ENCODE measurements at regions not wholly inside any gene's neighbourhood (a gene's known extent, or its start where the extent isn't known, plus 50 kb on each side); places are given as distances from the start of the nearest gene placed in this dataset.
A peak's percentile ranks its signal among the peaks of the same experiment; 100 is the strongest.

DNA sequence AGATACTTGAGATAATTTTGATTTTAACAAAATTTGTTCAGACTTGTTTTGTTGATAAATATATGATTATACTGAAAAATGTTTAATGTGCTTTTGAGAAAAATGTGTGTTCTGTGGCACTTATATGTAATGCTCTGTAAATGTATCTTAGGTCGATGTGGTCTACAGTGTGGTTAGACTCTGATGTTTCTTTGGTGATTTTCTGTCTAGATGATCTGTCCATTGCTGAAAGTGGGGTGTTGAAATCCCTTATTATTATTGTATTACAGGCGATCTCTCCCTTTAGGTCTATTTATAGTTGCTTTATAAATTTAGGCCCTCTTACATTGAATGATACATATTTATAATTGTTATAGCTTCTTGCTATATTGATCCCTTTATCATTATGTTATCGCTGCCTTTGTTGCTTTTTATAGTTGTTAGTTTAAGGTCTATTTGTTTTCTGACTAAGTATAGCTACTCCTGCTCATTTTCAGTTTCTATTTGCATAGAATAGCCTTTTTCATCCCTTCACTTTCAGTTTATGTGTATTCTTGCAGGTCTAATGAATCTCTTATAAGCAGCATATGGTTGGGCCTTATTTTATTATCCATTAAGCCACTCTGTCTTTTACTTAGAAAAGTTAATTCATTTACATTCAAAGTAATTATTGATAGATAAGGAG is 124.3 kb downstream of the MRPS30 start:
- TF ChIP-seq CEBPB (IDR thresholded peaks at IDR 0.05) (no peak), TEAD4 (IDR thresholded peaks at IDR 0.05) (no peak)
- TF ChIP-seq, protein P1, sequence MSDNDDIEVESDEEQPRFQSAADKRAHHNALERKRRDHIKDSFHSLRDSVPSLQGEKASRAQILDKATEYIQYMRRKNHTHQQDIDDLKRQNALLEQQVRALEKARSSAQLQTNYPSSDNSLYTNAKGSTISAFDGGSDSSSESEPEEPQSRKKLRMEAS (IDR thresholded peaks at IDR 0.05), result no peak
- TF ChIP-seq, protein P2, sequence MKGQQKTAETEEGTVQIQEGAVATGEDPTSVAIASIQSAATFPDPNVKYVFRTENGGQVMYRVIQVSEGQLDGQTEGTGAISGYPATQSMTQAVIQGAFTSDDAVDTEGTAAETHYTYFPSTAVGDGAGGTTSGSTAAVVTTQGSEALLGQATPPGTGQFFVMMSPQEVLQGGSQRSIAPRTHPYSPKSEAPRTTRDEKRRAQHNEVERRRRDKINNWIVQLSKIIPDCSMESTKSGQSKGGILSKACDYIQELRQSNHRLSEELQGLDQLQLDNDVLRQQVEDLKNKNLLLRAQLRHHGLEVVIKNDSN (IDR thresholded peaks at IDR 0.05), result no peak

DNA sequence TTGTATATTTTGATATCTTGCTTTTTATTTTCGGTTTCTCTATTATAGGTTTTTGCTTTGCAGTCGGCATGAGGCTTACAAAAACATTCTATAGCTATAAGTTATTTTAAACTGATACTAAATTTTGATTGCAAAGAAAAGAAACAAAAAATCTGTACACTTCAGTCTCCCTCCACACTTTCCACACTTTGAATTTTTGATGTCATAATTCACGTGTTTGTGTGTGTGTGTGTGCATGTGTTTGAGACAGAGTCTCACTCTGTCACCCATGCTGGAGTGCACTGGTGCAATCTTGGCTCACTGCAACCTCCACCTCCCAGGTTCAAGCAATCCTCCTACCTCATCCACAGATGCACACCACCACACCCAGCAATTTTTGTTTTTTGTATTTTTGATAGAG is 124.9 kb downstream of the MRPS30 start:
- no peak for TF ChIP-seq CREB1 (IDR thresholded peaks at IDR 0.05; ENCODE audit: low read depth)
- TF ChIP-seq ZBTB7A (IDR thresholded peaks at IDR 0.05; ENCODE audit: low read depth), result no peak
- TF ChIP-seq RAD21 (IDR thresholded peaks at IDR 0.05; ENCODE audit: low read depth), result no peak
- TF ChIP-seq, protein P1 (IDR thresholded peaks at IDR 0.05), result no peak
- TF ChIP-seq, protein P2 (IDR thresholded peaks at IDR 0.05), result no peak
- TF ChIP-seq CEBPB (IDR thresholded peaks at IDR 0.05), result no peak
- TF ChIP-seq YY1 (IDR thresholded peaks at IDR 0.05; ENCODE audit: low read depth), result no peak
- no peak for TF ChIP-seq NFIC (IDR thresholded peaks at IDR 0.05)
- TF ChIP-seq FOXM1 (IDR thresholded peaks at IDR 0.05; ENCODE audit: borderline replicate concordance, low read depth), result no peak
- TF ChIP-seq EP300 (IDR thresholded peaks at IDR 0.05; ENCODE audit: borderline replicate concordance), result no peak
- no peak for TF ChIP-seq EGR1 (IDR thresholded peaks at IDR 0.05)
- TF ChIP-seq TEAD4 (IDR thresholded peaks at IDR 0.05), result no peak
- TF ChIP-seq TAF1 (IDR thresholded peaks at IDR 0.05; ENCODE audit: low read depth), result no peak
- no peak for TF ChIP-seq TCF12 (IDR thresholded peaks at IDR 0.05; ENCODE audit: low read depth)
- TF ChIP-seq, protein P3, sequence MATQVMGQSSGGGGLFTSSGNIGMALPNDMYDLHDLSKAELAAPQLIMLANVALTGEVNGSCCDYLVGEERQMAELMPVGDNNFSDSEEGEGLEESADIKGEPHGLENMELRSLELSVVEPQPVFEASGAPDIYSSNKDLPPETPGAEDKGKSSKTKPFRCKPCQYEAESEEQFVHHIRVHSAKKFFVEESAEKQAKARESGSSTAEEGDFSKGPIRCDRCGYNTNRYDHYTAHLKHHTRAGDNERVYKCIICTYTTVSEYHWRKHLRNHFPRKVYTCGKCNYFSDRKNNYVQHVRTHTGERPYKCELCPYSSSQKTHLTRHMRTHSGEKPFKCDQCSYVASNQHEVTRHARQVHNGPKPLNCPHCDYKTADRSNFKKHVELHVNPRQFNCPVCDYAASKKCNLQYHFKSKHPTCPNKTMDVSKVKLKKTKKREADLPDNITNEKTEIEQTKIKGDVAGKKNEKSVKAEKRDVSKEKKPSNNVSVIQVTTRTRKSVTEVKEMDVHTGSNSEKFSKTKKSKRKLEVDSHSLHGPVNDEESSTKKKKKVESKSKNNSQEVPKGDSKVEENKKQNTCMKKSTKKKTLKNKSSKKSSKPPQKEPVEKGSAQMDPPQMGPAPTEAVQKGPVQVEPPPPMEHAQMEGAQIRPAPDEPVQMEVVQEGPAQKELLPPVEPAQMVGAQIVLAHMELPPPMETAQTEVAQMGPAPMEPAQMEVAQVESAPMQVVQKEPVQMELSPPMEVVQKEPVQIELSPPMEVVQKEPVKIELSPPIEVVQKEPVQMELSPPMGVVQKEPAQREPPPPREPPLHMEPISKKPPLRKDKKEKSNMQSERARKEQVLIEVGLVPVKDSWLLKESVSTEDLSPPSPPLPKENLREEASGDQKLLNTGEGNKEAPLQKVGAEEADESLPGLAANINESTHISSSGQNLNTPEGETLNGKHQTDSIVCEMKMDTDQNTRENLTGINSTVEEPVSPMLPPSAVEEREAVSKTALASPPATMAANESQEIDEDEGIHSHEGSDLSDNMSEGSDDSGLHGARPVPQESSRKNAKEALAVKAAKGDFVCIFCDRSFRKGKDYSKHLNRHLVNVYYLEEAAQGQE (IDR thresholded peaks at IDR 0.05; ENCODE audit: low read depth), result no peak

DNA sequence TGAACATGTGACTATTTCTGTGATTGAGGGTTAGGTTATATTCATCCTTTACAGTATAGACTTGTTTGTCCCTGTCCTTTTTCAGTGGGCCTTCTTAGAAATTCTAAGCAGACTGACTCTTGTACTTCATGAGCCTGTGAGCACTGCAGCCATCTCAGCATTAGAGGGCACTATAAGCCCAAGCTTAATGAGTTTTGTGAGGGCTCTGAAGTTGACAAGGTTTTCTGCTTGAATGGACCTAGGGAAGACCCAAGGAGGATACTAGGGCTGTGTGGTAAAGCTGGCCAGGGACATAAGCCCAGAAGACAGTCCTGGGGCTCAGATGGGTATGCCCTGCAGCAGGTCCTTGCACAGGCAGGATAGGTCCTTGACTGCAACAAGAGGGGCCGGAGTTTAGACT is 126.5 kb downstream of the MRPS30 start:
- TF ChIP-seq YY1 (IDR thresholded peaks at IDR 0.05; ENCODE audit: low read depth) (no peak), RAD21 (IDR thresholded peaks at IDR 0.05; ENCODE audit: low read depth) (peak; percentile 38; the same call in 1 of the 2 replicates)

DNA sequence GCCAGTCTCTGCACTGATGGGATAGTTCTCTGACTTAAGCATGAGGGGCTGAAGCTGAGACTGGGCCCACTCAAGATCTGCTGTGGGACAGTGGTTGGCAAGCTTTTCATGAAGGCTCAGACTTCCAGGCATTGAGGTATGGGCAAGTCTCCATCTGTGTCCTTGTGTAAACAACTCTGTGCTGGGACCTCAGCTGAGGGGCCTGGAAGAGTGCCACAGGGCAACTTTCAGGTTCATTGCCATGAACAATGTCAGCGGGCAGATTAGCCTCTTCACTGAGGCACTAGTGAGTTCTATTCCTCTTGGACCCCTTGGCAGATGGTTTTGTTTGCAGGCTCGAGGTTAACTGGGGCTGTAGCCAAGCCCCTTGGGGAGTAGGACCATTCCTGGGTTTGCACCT is 127.1 kb downstream of the MRPS30 start:
- TF ChIP-seq CREB1 (IDR thresholded peaks at IDR 0.05; ENCODE audit: low read depth), result no peak
- TF ChIP-seq TAF1 (IDR thresholded peaks at IDR 0.05; ENCODE audit: low read depth), result no peak
- no peak for TF ChIP-seq EGR1 (IDR thresholded peaks at IDR 0.05)
- TF ChIP-seq TCF12 (IDR thresholded peaks at IDR 0.05; ENCODE audit: low read depth), result no peak

DNA sequence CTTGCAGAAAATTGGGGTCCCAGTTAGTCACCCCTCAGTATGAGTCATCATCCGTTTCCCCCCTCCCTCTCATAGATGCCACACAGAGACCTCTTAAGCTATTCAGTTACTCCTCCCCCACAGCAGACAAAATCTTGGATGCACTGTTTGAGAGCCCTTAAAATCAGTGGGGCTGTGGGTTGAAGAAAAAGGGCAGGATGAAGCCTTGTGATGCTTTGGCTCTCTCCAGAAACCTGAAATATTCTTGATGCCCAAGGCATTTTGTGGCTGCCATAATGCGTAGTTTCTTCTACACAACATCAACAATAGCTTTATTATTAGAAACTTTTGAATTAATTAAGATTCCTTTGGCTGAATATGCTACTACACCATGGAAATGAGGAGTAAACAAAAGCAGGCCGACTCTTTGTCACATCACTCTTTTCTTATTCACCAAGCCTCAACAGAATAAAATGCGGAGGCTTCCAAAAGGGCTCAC is 133.8 kb downstream of the MRPS30 start:
- TF ChIP-seq, protein P3 (IDR thresholded peaks at IDR 0.05; ENCODE audit: low read depth), result no peak
- TF ChIP-seq CEBPB (IDR thresholded peaks at IDR 0.05), result no peak
- TF ChIP-seq CREB1 (IDR thresholded peaks at IDR 0.05; ENCODE audit: low read depth), result no peak
- TF ChIP-seq TCF12 (IDR thresholded peaks at IDR 0.05; ENCODE audit: low read depth), result no peak
- no peak for TF ChIP-seq FOXM1 (IDR thresholded peaks at IDR 0.05; ENCODE audit: borderline replicate concordance, low read depth)
- TF ChIP-seq, protein P1 (IDR thresholded peaks at IDR 0.05), result no peak
- TF ChIP-seq NFIC (IDR thresholded peaks at IDR 0.05), result no peak
- TF ChIP-seq EGR1 (IDR thresholded peaks at IDR 0.05), result no peak
- no peak for TF ChIP-seq EP300 (IDR thresholded peaks at IDR 0.05; ENCODE audit: borderline replicate concordance)
- no peak for TF ChIP-seq TAF1 (IDR thresholded peaks at IDR 0.05; ENCODE audit: low read depth)
- TF ChIP-seq YY1 (IDR thresholded peaks at IDR 0.05; ENCODE audit: low read depth), result no peak
- TF ChIP-seq, protein P2 (IDR thresholded peaks at IDR 0.05), result no peak
- no peak for TF ChIP-seq RAD21 (IDR thresholded peaks at IDR 0.05; ENCODE audit: low read depth)
- TF ChIP-seq TEAD4 (IDR thresholded peaks at IDR 0.05), result no peak
- no peak for TF ChIP-seq ZBTB7A (IDR thresholded peaks at IDR 0.05; ENCODE audit: low read depth)

DNA sequence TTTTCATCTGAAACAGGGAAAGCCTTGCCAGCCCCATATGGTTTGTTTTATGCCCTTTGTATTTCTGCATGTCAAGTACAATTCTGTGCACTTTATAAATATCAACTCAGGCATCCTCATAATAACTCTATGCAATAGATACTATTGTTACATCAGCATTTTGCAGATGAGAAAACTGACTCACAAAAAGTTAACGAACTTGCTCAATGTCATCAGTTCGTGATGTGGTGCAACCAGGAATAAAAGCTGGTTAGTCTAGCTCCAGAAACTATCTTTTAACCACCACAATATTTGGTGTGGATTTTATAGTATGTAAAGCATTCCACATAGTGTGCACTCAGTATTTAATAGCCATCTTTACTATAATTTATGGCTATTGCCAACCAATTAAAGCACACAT is 134.9 kb downstream of the MRPS30 start:
- TF ChIP-seq CREB1 (IDR thresholded peaks at IDR 0.05; ENCODE audit: low read depth), result no peak
- TF ChIP-seq TAF1 (IDR thresholded peaks at IDR 0.05; ENCODE audit: low read depth), result no peak
- TF ChIP-seq TCF12 (IDR thresholded peaks at IDR 0.05; ENCODE audit: low read depth), result no peak
- no peak for TF ChIP-seq YY1 (IDR thresholded peaks at IDR 0.05; ENCODE audit: low read depth)
